ENCODE measurements at regions not wholly inside any gene's neighbourhood (a gene's known extent, or its start where the extent isn't known, plus 50 kb on each side); places are given as distances from the start of the nearest gene placed in this dataset.

DNA sequence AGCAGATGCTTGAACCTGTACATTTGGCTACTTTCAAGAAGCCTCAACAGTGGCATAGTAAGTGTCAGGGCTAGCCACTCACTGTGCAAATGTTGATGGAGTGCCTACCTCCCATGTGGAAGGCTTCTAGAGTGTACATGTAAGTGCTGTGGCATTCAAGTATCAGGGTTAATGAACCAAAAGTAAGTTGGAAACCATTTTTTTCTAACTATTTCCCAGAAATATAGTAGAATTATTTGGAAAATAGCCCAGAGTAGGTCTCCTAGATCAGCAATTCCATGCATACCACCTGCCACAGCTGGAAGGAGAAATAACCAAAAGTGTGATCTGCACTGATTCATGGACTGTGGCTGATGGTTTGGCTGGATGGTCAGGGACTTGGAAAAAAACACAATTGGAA is 53.3 kb downstream of the FOXD1 start:
- no peak overlapping the region for H3K4me3 ChIP-seq (ENCODE audit: insufficient read depth, low read length)
- no peak for DNase-seq (ENCODE audit: insufficient read length, low spot score, missing footprints)
- no peaks in the 10 kb centered on the region for H4K20me1 ChIP-seq (ENCODE audit: insufficient read depth, low read length)
- H3K4me1 ChIP-seq (ENCODE audit: insufficient read depth, low read length): peaks cover 12% of the 10 kb centered on the region
- no peak overlapping the region for H2AFZ ChIP-seq (ENCODE audit: low read length)
- TF ChIP-seq, protein P1, sequence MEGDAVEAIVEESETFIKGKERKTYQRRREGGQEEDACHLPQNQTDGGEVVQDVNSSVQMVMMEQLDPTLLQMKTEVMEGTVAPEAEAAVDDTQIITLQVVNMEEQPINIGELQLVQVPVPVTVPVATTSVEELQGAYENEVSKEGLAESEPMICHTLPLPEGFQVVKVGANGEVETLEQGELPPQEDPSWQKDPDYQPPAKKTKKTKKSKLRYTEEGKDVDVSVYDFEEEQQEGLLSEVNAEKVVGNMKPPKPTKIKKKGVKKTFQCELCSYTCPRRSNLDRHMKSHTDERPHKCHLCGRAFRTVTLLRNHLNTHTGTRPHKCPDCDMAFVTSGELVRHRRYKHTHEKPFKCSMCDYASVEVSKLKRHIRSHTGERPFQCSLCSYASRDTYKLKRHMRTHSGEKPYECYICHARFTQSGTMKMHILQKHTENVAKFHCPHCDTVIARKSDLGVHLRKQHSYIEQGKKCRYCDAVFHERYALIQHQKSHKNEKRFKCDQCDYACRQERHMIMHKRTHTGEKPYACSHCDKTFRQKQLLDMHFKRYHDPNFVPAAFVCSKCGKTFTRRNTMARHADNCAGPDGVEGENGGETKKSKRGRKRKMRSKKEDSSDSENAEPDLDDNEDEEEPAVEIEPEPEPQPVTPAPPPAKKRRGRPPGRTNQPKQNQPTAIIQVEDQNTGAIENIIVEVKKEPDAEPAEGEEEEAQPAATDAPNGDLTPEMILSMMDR (IDR thresholded peaks at IDR 0.05; ENCODE audit: extremely low read depth, low read depth, low read length): no peak
- no peak overlapping the region for H3K4me2 ChIP-seq (ENCODE audit: insufficient read depth, low read length)
- H3K79me2 ChIP-seq (ENCODE audit: insufficient read depth, low read length): no peaks in the 10 kb centered on the region
- no peaks in the 10 kb centered on the region for H3K9me3 ChIP-seq (ENCODE audit: low read depth, low read length)
- H3K27ac ChIP-seq (ENCODE audit: low read depth, low read length): no peak overlapping the region
- H3K36me3 ChIP-seq (ENCODE audit: insufficient read depth, low read length): no peaks in the 10 kb centered on the region
- no peaks in the 10 kb centered on the region for H3K27me3 ChIP-seq (ENCODE audit: insufficient read depth, low read length)

DNA sequence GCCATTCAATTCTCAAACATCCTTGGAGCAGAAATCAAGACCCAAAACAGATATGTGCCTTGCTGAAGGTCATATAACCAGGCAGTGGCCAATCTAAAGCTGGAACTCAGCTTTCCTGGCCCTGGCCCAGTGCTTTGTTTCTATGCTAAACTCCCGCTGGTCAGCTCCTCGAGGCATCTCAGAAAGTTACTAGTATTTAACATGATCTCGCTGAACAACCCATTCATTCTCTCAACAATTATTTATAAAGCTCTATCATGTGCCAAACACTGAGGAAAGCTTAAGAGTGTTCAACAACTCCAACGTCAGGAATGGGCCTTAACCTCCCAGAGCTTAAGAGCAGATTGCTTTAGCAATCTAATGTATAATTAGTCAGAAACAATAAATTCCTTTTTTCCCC is 54.0 kb downstream of the FOXD1 start:
- Histone ChIP-seq H3K4me3 (ENCODE audit: insufficient read depth, low read length) (no peak overlapping the region), H2AFZ (ENCODE audit: low read length) (no peak overlapping the region), H3K79me2 (ENCODE audit: insufficient read depth, low read length) (no peaks in the 10 kb centered on the region), H3K27ac (ENCODE audit: low read depth, low read length) (no peak overlapping the region), H3K4me2 (ENCODE audit: insufficient read depth, low read length) (no peak overlapping the region), H3K4me1 (ENCODE audit: insufficient read depth, low read length) (peaks cover 12% of the 10 kb centered on the region), H3K27me3 (ENCODE audit: insufficient read depth, low read length) (no peaks in the 10 kb centered on the region), H3K9me3 (ENCODE audit: low read depth, low read length) (no peaks in the 10 kb centered on the region), H3K36me3 (ENCODE audit: insufficient read depth, low read length) (no peaks in the 10 kb centered on the region), H4K20me1 (ENCODE audit: insufficient read depth, low read length) (no peaks in the 10 kb centered on the region)
- no peak for DNase-seq (ENCODE audit: insufficient read length, low spot score, missing footprints)
- TF ChIP-seq, protein P1 (IDR thresholded peaks at IDR 0.05; ENCODE audit: extremely low read depth, low read depth, low read length): no peak

- DNase-seq (ENCODE audit: insufficient read length, low spot score, missing footprints): no peak
- Histone ChIP-seq H3K79me2 (ENCODE audit: insufficient read depth, low read length) (no peaks in the 10 kb centered on the region), H3K27me3 (ENCODE audit: insufficient read depth, low read length) (no peaks in the 10 kb centered on the region), H3K4me3 (ENCODE audit: insufficient read depth, low read length) (no peak overlapping the region), H3K9me3 (ENCODE audit: low read depth, low read length) (no peaks in the 10 kb centered on the region), H3K4me2 (ENCODE audit: insufficient read depth, low read length) (no peak overlapping the region), H2AFZ (ENCODE audit: low read length) (no peak overlapping the region), H3K36me3 (ENCODE audit: insufficient read depth, low read length) (no peaks in the 10 kb centered on the region), H4K20me1 (ENCODE audit: insufficient read depth, low read length) (no peaks in the 10 kb centered on the region), H3K4me1 (ENCODE audit: insufficient read depth, low read length) (peaks cover 12% of the 10 kb centered on the region), H3K27ac (ENCODE audit: low read depth, low read length) (no peak overlapping the region)
- TF ChIP-seq, protein P1 (IDR thresholded peaks at IDR 0.05; ENCODE audit: extremely low read depth, low read depth, low read length): no peak
Measured at GRCh38 chr5:73393611-73394489, 54.7 kb downstream of the FOXD1 start.

DNA sequence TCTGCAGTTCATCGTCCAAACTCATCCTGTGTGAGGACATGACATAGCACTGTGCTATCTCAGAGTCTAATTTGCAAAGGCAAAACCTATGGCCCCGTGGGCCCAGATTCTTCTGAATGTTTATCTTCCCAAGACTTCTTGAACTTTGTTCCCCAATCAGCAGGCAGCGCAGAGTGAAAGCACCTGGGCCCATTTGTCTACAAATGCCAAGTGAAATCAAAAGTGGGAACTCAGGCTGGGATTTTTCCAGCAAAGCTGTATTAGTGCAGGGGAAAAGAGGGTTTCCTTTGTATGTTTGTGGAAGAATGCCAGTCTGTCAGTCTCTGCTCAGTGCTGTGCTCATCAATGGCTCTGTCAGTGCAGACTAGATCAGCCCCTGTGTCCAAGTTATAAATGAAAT is 55.8 kb downstream of the FOXD1 start:
- H3K79me2 ChIP-seq (ENCODE audit: insufficient read depth, low read length): no peaks in the 10 kb centered on the region
- no peaks in the 10 kb centered on the region for H3K9me3 ChIP-seq (ENCODE audit: low read depth, low read length)
- no peaks in the 10 kb centered on the region for H3K27me3 ChIP-seq (ENCODE audit: insufficient read depth, low read length)
- TF ChIP-seq, protein P1 (IDR thresholded peaks at IDR 0.05; ENCODE audit: extremely low read depth, low read depth, low read length): no peak
- no peak overlapping the region for H3K4me3 ChIP-seq (ENCODE audit: insufficient read depth, low read length)
- H3K4me1 ChIP-seq (ENCODE audit: insufficient read depth, low read length): peaks cover 21% of the 10 kb centered on the region
- no peak overlapping the region for H2AFZ ChIP-seq (ENCODE audit: low read length)
- no peaks in the 10 kb centered on the region for H4K20me1 ChIP-seq (ENCODE audit: insufficient read depth, low read length)
- H3K4me2 ChIP-seq (ENCODE audit: insufficient read depth, low read length): no peak overlapping the region
- H3K27ac ChIP-seq (ENCODE audit: low read depth, low read length): no peak overlapping the region
- no peak for DNase-seq (ENCODE audit: insufficient read length, low spot score, missing footprints)
- H3K36me3 ChIP-seq (ENCODE audit: insufficient read depth, low read length): no peaks in the 10 kb centered on the region
